Osteoblast (primary cell): ENCODE measurements at regions not wholly inside any gene's neighbourhood (a gene's known extent, or its start where the extent isn't known, plus 50 kb on each side); places are given as distances from the start of the nearest gene placed in this dataset.
"Not testable (repeated sequence)": the region's sequence is repeated elsewhere in the genome, so short reads cannot be mapped to it uniquely, and the experiment has no call there.

Experiments
- DNase-seq: peaks from one replicate; pipeline ENCODE4 v3.0.0; 2011; ENCODE audit warnings: low spot score, mixed read lengths; ENCODE audit not compliant: insufficient read length; ENCODE audit errors: missing footprints
- H2AFZ ChIP-seq: 2 replicates; pipeline ENCODE4 v1.6.0; 2011; ENCODE audit warnings: mild to moderate bottlenecking, low read length
- H3K27ac ChIP-seq: 2 replicates; pipeline ENCODE4 v1.5.1; 2011; ENCODE audit warnings: mild to moderate bottlenecking, low read depth, low read length, moderate library complexity
- H3K27me3 ChIP-seq: 2 replicates; pipeline ENCODE4 v1.6.0; 2012; ENCODE audit warnings: mild to moderate bottlenecking, control low read depth, inconsistent platforms, low read length, moderate library complexity; ENCODE audit not compliant: insufficient read depth
- H3K36me3 ChIP-seq: 2 replicates; pipeline ENCODE4 v1.5.1; 2011; ENCODE audit warnings: mild to moderate bottlenecking, low read length, control low read depth, moderate library complexity; ENCODE audit not compliant: insufficient read depth
- H3K4me1 ChIP-seq: 2 replicates; pipeline ENCODE4 v1.5.1; 2011; ENCODE audit warnings: mild to moderate bottlenecking, low read length, control low read depth, moderate library complexity; ENCODE audit not compliant: insufficient read depth
- H3K4me2 ChIP-seq: 2 replicates; pipeline ENCODE4 v1.6.0; 2011; ENCODE audit warnings: mild to moderate bottlenecking, low read length; ENCODE audit not compliant: insufficient read depth
- H3K4me3 ChIP-seq: fragments of 200-600 bp; sonication (generic); 3 replicates; pipeline ENCODE4 v1.5.1; 2012; ENCODE audit warnings: mild to moderate bottlenecking, low read length, inconsistent platforms; ENCODE audit not compliant: insufficient read depth
- H3K79me2 ChIP-seq: 2 replicates; pipeline ENCODE4 v1.6.0; 2012; ENCODE audit warnings: mild to moderate bottlenecking, low read length, control low read depth, inconsistent platforms; ENCODE audit not compliant: insufficient read depth
- H3K9me3 ChIP-seq: 2 replicates; pipeline ENCODE4 v1.5.1; 2011; ENCODE audit warnings: low read depth, low read length, control low read depth
- H4K20me1 ChIP-seq: 2 replicates; pipeline ENCODE4 v1.6.0; 2012; ENCODE audit warnings: mild to moderate bottlenecking, low read length, control low read depth; ENCODE audit not compliant: insufficient read depth
- TF ChIP-seq, protein P1 (sequence below): IDR thresholded peaks from 2 replicates; pipeline ENCODE4 v1.5.1; 2011; ENCODE audit warnings: mild to moderate bottlenecking, low read depth, low read length, moderate library complexity; ENCODE audit errors: extremely low read depth

DNA sequence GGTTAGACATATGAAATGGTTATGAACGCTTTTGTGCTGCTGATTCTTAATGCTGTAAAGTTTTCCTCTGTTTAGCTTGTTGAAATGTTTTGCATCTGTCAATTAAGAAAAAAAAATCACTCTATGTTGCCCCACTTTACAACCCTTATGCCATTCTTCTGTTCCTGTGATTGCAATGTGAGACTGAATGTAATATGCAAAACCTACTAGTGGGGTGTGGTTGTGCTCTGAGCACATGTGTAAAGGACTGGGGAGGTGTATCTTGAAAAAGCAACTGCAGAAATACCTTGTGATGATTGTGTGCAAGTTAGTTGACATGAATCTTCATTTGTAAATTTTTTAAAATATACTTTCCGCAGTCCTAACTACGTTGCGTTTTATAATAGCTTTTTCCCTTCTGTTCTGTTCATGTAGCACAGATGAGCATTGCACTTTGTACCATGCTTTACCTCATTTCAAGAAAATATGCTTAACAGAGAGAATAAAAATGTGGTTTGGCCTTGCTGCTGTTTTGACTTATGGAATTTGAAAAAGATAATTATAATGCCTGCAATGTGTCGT lies 357.0 kb upstream of the PIK3R1 start:
- H3K4me2 ChIP-seq = no peak overlapping the region
- H2AFZ ChIP-seq = no peak overlapping the region
- no peak for DNase-seq
- no peak overlapping the region for H3K4me3 ChIP-seq
- TF ChIP-seq, protein P1, sequence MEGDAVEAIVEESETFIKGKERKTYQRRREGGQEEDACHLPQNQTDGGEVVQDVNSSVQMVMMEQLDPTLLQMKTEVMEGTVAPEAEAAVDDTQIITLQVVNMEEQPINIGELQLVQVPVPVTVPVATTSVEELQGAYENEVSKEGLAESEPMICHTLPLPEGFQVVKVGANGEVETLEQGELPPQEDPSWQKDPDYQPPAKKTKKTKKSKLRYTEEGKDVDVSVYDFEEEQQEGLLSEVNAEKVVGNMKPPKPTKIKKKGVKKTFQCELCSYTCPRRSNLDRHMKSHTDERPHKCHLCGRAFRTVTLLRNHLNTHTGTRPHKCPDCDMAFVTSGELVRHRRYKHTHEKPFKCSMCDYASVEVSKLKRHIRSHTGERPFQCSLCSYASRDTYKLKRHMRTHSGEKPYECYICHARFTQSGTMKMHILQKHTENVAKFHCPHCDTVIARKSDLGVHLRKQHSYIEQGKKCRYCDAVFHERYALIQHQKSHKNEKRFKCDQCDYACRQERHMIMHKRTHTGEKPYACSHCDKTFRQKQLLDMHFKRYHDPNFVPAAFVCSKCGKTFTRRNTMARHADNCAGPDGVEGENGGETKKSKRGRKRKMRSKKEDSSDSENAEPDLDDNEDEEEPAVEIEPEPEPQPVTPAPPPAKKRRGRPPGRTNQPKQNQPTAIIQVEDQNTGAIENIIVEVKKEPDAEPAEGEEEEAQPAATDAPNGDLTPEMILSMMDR = no peak
- H3K79me2 ChIP-seq = no peaks in the 10 kb centered on the region
- H3K27me3 ChIP-seq = no peaks in the 10 kb centered on the region
- no peaks in the 10 kb centered on the region for H3K9me3 ChIP-seq
- H3K36me3 ChIP-seq = no peaks in the 10 kb centered on the region
- H4K20me1 ChIP-seq = no peaks in the 10 kb centered on the region
- H3K4me1 ChIP-seq = no peaks in the 10 kb centered on the region
- no peak overlapping the region for H3K27ac ChIP-seq

GRCh38 chr5:67857502-67857901 lies 358.1 kb upstream of the PIK3R1 start:
- Histone ChIP-seq H3K4me3 (no peak overlapping the region), H2AFZ (no peak overlapping the region), H3K36me3 (no peaks in the 10 kb centered on the region), H3K4me1 (no peaks in the 10 kb centered on the region), H4K20me1 (no peaks in the 10 kb centered on the region), H3K4me2 (no peak overlapping the region), H3K27ac (no peak overlapping the region), H3K9me3 (no peaks in the 10 kb centered on the region), H3K27me3 (no peaks in the 10 kb centered on the region), H3K79me2 (no peaks in the 10 kb centered on the region)
- TF ChIP-seq, protein P1 = no peak
- DNase-seq = no peak

GRCh38 chr5:67855523-67855922 lies 360.0 kb upstream of the PIK3R1 start:
- H3K36me3 ChIP-seq = no peaks in the 10 kb centered on the region
- H4K20me1 ChIP-seq = no peaks in the 10 kb centered on the region
- H3K79me2 ChIP-seq = no peaks in the 10 kb centered on the region
- DNase-seq = no peak
- TF ChIP-seq, protein P1 = no peak
- no peaks in the 10 kb centered on the region for H3K9me3 ChIP-seq
- no peaks in the 10 kb centered on the region for H3K4me1 ChIP-seq
- no peak overlapping the region for H3K4me3 ChIP-seq
- H3K27me3 ChIP-seq = no peaks in the 10 kb centered on the region
- no peak overlapping the region for H3K4me2 ChIP-seq
- no peak overlapping the region for H3K27ac ChIP-seq
- H2AFZ ChIP-seq = no peak overlapping the region

- not testable (repeated sequence) for H3K36me3 ChIP-seq, H4K20me1 ChIP-seq
Observed at GRCh38 chr5:67850906-67851305, 364.6 kb upstream of the PIK3R1 start.

More at GRCh38 chr5:67850906-67851305, 364.6 kb upstream of the PIK3R1 start:
- not testable (repeated sequence) for H3K27ac ChIP-seq, H3K4me1 ChIP-seq, H3K4me3 ChIP-seq, H3K27me3 ChIP-seq, H2AFZ ChIP-seq, H3K4me2 ChIP-seq, DNase-seq, H3K79me2 ChIP-seq, H3K9me3 ChIP-seq
